ENCODE measurements at regions not wholly inside any gene's neighbourhood (a gene's known extent, or its start where the extent isn't known, plus 50 kb on each side); places are given as distances from the start of the nearest gene placed in this dataset.

GRCh38 chr15:95763426-95763825 is 567.1 kb upstream of the NR2F2 start:
- no peaks in the 10 kb centered on the region for H3K9me3 ChIP-seq (replicated peaks in 1 of 3)
- H3K27ac ChIP-seq: no peak overlapping the region
- H3K27me3 ChIP-seq: no peaks in the 10 kb centered on the region
- no peaks in the 10 kb centered on the region for H3K4me1 ChIP-seq (replicated peaks in 1 of 2)
- intact Hi-C loops (cut with DNase I): no loop called here
- H3K36me3 ChIP-seq (replicated peaks in 1 of 2): no peaks in the 10 kb centered on the region
- TF ChIP-seq POLR2A (IDR thresholded peaks at IDR 0.05) (no peak), CTCF (IDR thresholded peaks at IDR 0.05) (no peak)
- H3K4me3 ChIP-seq: no peak overlapping the region
- no peak for DNase-seq
- WGBS, 4 donors: 55 to 79% (median 68%) methylated on average over 4 of the region's 4 CpGs

- no peak overlapping the region for H3K4me3 ChIP-seq
- DNase-seq: no peak
- H3K9me3 ChIP-seq (replicated peaks in 1 of 3): no peaks in the 10 kb centered on the region
- H3K4me1 ChIP-seq (replicated peaks in 1 of 2): no peaks in the 10 kb centered on the region
- H3K36me3 ChIP-seq (replicated peaks in 1 of 2): no peaks in the 10 kb centered on the region
- intact Hi-C loops (cut with DNase I): no loop called here
- H3K27ac ChIP-seq: no peak overlapping the region
- WGBS, 4 donors: 78 to 96% (median 87%) methylated on average over 2 of the region's 2 CpGs
- TF ChIP-seq POLR2A (IDR thresholded peaks at IDR 0.05) (no peak), CTCF (IDR thresholded peaks at IDR 0.05) (no peak)
- H3K27me3 ChIP-seq: no peaks in the 10 kb centered on the region
Observed at GRCh38 chr15:95765161-95765560, 565.3 kb upstream of the NR2F2 start.

- H3K4me1 ChIP-seq (replicated peaks in 1 of 2): no peaks in the 10 kb centered on the region
- H3K27ac ChIP-seq: no peak overlapping the region
- TF ChIP-seq CTCF (IDR thresholded peaks at IDR 0.05) (no peak), POLR2A (IDR thresholded peaks at IDR 0.05) (no peak)
- intact Hi-C loops (cut with DNase I): no loop called here
- no peaks in the 10 kb centered on the region for H3K27me3 ChIP-seq
- no peak overlapping the region for H3K4me3 ChIP-seq
- no peaks in the 10 kb centered on the region for H3K9me3 ChIP-seq (replicated peaks in 1 of 3)
- no peak for DNase-seq
- no peaks in the 10 kb centered on the region for H3K36me3 ChIP-seq (replicated peaks in 1 of 2)
Observed at GRCh38 chr15:95770196-95770595, 560.3 kb upstream of the NR2F2 start.

- intact Hi-C loops (cut with DNase I): no loop called here
- Histone ChIP-seq H3K4me3 (no peak overlapping the region), H3K27me3 (no peaks in the 10 kb centered on the region), H3K9me3 (replicated peaks in 1 of 3) (no peaks in the 10 kb centered on the region), H3K27ac (no peak overlapping the region), H3K36me3 (replicated peaks in 1 of 2) (no peaks in the 10 kb centered on the region), H3K4me1 (replicated peaks in 1 of 2) (no peaks in the 10 kb centered on the region)
- WGBS, 4 donors: 83 to 88% (median 85%) methylated on average over 3 of the region's 3 CpGs
- TF ChIP-seq CTCF (IDR thresholded peaks at IDR 0.05) (no peak), POLR2A (IDR thresholded peaks at IDR 0.05) (no peak)
- DNase-seq: no peak
Observed at GRCh38 chr15:95772982-95773381, 557.5 kb upstream of the NR2F2 start.
